ENCODE measurements at regions not wholly inside any gene's neighbourhood (a gene's known extent, or its start where the extent isn't known, plus 50 kb on each side); places are given as distances from the start of the nearest gene placed in this dataset.

GRCh38 chr4:186958726-186959350 lies 235.2 kb upstream of the FAT1 start:
- no peak for TF ChIP-seq FOXM1 (IDR thresholded peaks at IDR 0.05; ENCODE audit: borderline replicate concordance, low read depth)
- TF ChIP-seq USF1 (IDR thresholded peaks at IDR 0.05) = no peak
- no peak for TF ChIP-seq TAF1 (IDR thresholded peaks at IDR 0.05; ENCODE audit: low read depth)
- no peak for TF ChIP-seq RAD21 (IDR thresholded peaks at IDR 0.05; ENCODE audit: low read depth)
- TF ChIP-seq TCF12 (IDR thresholded peaks at IDR 0.05; ENCODE audit: low read depth) = no peak
- TF ChIP-seq YY1 (IDR thresholded peaks at IDR 0.05; ENCODE audit: low read depth) = no peak
- no peak for TF ChIP-seq CREB1 (IDR thresholded peaks at IDR 0.05; ENCODE audit: low read depth)
- no peak for TF ChIP-seq EGR1 (IDR thresholded peaks at IDR 0.05)
- no peak for TF ChIP-seq REST (IDR thresholded peaks at IDR 0.05; ENCODE audit: low read depth)
- TF ChIP-seq ZBTB7A (IDR thresholded peaks at IDR 0.05; ENCODE audit: low read depth) = no peak
- no peak for TF ChIP-seq MAX (IDR thresholded peaks at IDR 0.05)

- no peak for TF ChIP-seq TAF1 (IDR thresholded peaks at IDR 0.05; ENCODE audit: low read depth)
- TF ChIP-seq NFIC (IDR thresholded peaks at IDR 0.05) = no peak
- no peak for TF ChIP-seq CEBPB (IDR thresholded peaks at IDR 0.05)
- no peak for TF ChIP-seq REST (IDR thresholded peaks at IDR 0.05; ENCODE audit: low read depth)
- no peak for TF ChIP-seq EP300 (IDR thresholded peaks at IDR 0.05; ENCODE audit: borderline replicate concordance)
- TF ChIP-seq FOXM1 (IDR thresholded peaks at IDR 0.05; ENCODE audit: borderline replicate concordance, low read depth) = no peak
- TF ChIP-seq CREB1 (IDR thresholded peaks at IDR 0.05; ENCODE audit: low read depth) = no peak
- TF ChIP-seq TCF12 (IDR thresholded peaks at IDR 0.05; ENCODE audit: low read depth) = no peak
- no peak for TF ChIP-seq MAX (IDR thresholded peaks at IDR 0.05)
- TF ChIP-seq EGR1 (IDR thresholded peaks at IDR 0.05) = no peak
- no peak for TF ChIP-seq TEAD4 (IDR thresholded peaks at IDR 0.05)
- no peak for TF ChIP-seq USF1 (IDR thresholded peaks at IDR 0.05)
These were observed 256.5 kb upstream of the FAT1 start for GRCh38 chr4:186979961-186980745.

GRCh38 chr4:186981161-186981560 lies 257.5 kb upstream of the FAT1 start:
- no peak for TF ChIP-seq CEBPB (IDR thresholded peaks at IDR 0.05)
- TF ChIP-seq TAF1 (IDR thresholded peaks at IDR 0.05; ENCODE audit: low read depth) = no peak
- TF ChIP-seq EP300 (IDR thresholded peaks at IDR 0.05; ENCODE audit: borderline replicate concordance) = no peak
- TF ChIP-seq EGR1 (IDR thresholded peaks at IDR 0.05) = no peak
- TF ChIP-seq FOXM1 (IDR thresholded peaks at IDR 0.05; ENCODE audit: borderline replicate concordance, low read depth) = no peak
- TF ChIP-seq USF1 (IDR thresholded peaks at IDR 0.05) = no peak
- TF ChIP-seq CREB1 (IDR thresholded peaks at IDR 0.05; ENCODE audit: low read depth) = no peak
- TF ChIP-seq TEAD4 (IDR thresholded peaks at IDR 0.05) = no peak
- TF ChIP-seq YY1 (IDR thresholded peaks at IDR 0.05; ENCODE audit: low read depth) = no peak
- TF ChIP-seq MAX (IDR thresholded peaks at IDR 0.05) = no peak
- no peak for TF ChIP-seq NFIC (IDR thresholded peaks at IDR 0.05)
- no peak for TF ChIP-seq REST (IDR thresholded peaks at IDR 0.05; ENCODE audit: low read depth)
- TF ChIP-seq ZBTB7A (IDR thresholded peaks at IDR 0.05; ENCODE audit: low read depth) = no peak
- no peak for TF ChIP-seq TCF12 (IDR thresholded peaks at IDR 0.05; ENCODE audit: low read depth)
- TF ChIP-seq RAD21 (IDR thresholded peaks at IDR 0.05; ENCODE audit: low read depth) = no peak

All from Ishikawa (cell line).